ENCODE measurements at regions not wholly inside any gene's neighbourhood (a gene's known extent, or its start where the extent isn't known, plus 50 kb on each side); places are given as distances from the start of the nearest gene placed in this dataset.

DNA sequence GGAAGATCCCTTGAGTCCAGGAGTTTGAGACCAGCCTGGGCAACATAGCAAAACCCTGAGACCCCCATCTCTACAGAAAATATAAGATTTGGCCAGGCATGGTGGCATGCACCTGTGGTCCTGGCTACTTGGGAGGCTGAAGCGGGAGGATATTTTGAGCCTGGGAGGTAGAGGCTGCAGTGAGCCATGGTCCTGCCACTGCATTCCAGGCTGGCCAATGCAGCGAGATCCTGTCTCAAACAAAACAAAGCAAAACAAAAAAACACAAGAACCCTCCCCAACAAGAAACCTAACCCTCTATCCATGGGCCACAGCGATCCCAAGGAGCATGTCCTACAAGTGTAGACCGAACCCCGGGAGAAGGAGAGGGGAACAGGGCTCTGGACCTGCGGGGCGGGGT is 133.3 kb downstream of the MGAT5B start:
- no peak for DNase-seq

- DNase-seq: no peak
Measured at GRCh38 chr17:77002103-77003045, 134.2 kb downstream of the MGAT5B start.

- DNase-seq: no peak
Measured at GRCh38 chr17:77003699-77004098, 135.5 kb downstream of the MGAT5B start.

- DNase-seq: no peak
Measured at GRCh38 chr17:77006971-77007649, 133.7 kb upstream of the SEC14L1 start.

DNA sequence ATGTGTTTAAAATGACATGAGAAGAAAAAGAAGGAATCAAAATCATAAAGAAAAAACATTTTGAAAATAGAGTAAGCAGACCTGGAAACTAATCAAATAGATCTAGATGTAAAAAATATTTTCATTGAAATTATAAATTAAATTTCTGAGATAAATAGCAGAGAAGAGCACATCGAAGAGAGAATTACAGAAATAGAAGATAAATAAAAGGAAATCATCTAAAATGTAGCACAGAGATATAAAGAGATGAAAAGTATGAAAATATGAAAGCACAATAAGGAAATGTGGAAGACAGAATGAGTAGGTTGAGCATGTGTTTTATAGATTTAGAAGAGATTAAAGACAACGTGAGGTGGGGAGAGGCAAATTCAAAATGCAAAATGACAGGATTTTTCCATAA is 130.9 kb upstream of the SEC14L1 start:
- no peak for DNase-seq

DNA sequence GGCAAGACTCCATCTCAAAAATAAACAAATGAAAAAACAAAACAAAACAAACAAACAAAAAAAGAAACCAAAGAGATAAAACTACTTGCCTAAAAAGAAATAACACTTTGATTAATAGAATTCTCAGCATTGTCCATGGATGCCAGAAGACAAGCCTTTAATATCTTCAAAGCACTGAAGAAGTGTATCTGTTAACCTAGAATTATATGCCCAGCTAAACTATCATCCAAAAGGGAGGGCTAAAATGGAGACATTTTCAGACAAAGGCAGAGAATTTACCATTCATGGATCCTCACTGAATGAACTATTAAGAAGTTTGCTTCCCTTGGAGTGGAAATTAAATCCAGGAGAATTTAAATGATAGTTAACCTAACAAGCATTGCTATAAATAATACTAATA is 130.1 kb upstream of the SEC14L1 start:
- DNase-seq: no peak

- peak in 1 of 2 donors; percentile 22 for DNase-seq
Measured at GRCh38 chr17:77011173-77012011, 129.4 kb upstream of the SEC14L1 start.

DNA sequence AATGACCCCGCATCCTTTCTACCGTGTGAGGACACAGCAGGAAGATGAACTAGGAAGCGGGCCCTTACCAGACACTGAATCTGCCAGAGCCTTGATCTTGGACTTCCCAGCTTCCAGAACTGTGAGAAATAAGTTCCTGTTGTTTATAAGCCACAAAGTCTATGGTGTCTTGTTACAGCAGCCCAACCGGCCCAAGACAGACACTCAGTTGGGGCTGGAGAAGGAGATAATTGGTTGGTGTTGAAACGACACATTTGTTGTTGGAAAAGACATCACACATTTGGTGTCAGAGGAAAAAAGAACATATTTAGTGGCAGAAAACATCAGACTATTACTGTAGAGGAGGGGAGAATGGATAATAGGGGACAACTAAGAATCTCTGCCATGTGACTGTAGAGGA is 122.3 kb upstream of the SEC14L1 start:
- no peak for DNase-seq

DNA sequence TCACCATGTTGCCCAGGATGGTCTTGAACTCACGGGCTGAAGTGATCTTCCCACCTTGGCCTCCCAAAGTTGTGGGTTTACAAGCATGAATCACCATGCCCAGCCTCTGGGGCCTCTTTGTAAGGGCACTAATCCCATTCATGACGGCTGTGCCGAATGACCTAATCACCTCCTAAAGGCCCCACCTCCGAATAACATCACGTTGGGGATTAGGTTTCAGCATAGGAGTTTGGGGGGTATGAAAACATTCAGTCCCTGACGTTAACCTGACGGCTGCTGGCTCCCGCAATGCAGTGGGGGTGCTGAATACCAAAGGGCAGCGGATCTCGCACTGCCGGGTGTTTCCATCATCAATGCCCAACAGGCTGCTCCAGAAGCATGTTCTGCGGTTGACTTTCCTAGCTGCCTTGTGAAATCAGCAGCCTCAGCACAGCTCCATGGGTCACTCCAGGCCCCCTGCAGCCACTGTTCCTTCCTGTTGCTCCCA is 120.8 kb upstream of the SEC14L1 start:
- no peak for DNase-seq

DNA sequence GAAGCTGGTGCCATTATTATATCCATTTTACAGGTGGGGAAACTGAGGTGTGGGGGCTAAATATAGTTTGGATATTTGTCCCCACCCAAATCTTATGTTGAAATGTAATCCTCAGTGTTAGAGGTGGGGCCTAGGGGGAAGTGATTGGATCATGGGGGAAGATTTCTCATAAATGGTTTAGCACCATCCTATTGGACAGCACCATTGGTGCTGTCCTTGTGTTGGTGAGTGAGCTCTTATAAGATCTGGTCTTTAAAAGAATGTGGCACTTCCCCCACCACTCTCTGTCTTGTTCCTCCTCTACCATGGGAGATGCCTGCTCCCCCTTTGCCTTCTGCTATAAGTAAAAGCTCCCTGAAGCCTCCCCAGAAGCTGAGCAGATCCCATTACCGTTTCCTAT is 119.8 kb upstream of the SEC14L1 start:
- DNase-seq: no peak

GRCh38 chr17:77022766-77023165 is 118.0 kb upstream of the SEC14L1 start:
- no peak for DNase-seq

DNA sequence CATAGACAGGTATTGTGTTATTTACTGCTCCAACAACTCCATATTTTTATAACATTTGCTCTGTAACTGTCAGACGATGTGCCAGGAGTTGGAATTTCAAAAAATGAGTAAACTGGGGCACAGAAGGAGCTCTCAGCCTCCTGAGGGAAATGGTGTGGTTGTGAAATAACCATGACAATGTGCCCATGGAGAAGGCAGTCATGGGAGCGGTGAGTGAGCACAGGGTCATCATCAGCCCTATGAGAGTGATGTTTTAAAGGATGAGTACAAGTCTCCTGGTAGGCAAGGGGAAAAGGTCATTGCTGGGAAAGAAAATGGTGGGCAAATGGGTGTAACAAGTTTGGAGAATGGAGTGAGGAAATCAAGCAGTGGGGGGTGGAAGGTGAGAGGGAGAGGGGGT is 115.0 kb upstream of the SEC14L1 start:
- no peak for DNase-seq

DNA sequence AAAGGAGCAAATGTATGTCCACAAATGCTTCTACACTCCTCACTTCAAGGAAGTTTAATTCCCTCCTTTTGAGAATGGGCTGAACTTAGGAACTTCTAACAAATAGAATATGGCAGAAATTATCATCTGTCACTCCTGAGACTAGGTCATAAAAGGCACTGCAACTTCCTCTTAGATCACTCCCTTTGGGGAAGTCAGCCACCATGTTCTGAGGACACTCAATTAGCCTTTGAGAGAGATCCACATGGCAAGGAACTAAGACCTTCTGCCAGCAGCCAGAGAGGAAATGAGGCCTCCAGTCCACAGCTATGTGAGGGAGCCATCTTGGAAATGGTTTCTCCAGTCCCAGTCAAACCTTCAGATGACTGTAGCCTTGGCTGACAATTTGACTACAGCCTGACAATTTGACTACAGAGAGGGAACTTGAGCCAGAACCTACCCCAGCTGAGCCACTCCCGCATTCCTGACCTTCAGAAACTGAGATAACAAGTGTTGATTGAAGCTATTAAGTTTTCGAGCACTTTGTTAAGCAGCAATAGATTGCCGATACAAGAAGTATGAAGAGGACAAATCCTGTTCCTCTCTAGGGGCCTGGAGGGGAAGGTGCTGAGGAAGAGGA is 113.4 kb upstream of the SEC14L1 start:
- DNase-seq: no peak

DNA sequence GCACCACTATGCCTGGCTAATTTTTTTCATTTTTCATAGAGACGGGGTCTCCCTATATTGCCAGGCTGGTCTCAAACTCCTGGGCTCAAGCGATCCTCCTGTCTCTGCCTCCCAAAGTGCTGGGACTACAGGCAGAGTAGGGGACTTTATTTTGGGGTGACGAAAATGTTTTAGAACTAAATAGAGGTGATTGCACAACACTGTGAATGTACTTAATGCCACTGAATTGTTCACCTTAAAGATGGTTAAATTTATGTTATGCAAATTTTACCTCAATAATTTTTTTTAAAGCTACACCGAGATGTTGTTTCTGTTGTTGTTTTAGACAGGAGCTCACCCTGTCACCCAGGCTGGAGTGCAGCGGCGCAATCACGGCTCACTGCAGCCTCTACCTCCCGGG is 111.9 kb upstream of the SEC14L1 start:
- no peak for DNase-seq

DNA sequence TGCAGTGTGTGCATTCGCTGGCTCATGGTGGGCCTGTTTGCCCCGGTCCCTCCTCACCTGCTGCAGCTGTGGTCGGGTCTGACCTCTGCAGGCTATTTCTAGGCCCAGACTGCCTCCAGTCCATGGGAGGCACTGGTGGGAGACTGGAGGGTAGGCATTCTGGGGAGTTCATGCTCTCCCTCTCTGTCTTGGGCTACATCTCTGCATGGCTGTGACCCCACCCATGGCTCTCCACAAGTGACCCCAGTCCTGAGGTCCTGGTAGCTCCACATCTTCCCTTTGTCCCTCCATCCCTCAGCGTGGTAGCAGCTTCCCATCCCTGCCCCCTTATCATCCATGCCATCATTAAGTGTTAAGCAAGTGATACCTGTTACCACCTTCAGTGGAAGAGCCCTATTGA is 107.8 kb upstream of the SEC14L1 start:
- no peak for DNase-seq

GRCh38 chr17:77033892-77034404 is 106.8 kb upstream of the SEC14L1 start:
- DNase-seq: no peak

- no peak for DNase-seq
Measured at GRCh38 chr17:77034677-77035424, 105.9 kb upstream of the SEC14L1 start.

- DNase-seq: no peak
Measured at GRCh38 chr17:77035526-77035925, 105.2 kb upstream of the SEC14L1 start.

GRCh38 chr17:77036136-77036840 is 104.5 kb upstream of the SEC14L1 start:
- no peak for DNase-seq

DNA sequence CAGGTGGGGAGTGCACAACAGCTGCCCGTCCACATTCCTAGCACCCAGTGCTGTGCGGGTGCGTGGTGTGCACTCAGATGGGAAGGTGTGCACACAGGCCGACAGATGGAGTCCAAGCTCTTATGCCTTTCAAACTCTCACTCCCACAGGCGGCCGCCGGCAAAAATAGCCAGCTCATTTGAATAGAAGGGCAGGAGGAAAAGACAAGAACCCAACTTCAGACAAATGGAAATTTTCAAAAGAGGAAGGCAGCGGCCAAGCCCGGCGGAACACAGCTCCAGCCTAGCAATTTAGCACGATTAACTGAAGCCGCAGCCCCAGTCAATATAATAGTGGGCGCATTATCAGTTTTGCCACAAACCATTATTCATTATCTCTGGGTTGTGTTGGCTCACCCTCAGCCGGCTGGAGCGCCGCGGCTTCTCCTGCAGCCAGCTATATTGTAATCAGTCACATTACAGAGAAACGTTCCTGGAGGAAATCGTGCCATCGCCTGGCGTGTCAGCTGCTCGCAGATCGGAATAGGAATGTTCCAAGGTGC is 103.9 kb upstream of the SEC14L1 start:
- DNase-seq: no peak

DNA sequence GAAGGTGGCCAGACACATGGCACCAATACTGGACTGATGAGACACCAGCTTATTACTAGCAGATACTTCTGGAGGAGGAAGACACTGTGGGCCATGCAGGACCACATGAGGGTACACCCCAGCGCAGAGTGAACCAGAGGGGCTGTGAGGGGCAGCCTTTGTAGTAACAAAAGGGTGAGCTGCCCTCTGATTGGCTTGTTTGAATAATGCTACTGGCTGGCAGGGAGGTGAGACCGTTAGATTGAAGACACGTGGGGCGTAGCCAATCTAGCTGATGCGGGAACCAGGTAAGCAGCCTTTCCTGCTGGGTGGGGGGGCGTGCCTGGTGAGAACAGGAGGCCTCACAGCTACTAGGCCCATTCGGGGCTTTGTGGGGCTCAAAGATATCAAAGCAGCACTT is 102.8 kb upstream of the SEC14L1 start:
- no peak for DNase-seq
